ENCODE measurements at regions not wholly inside any gene's neighbourhood (a gene's known extent, or its start where the extent isn't known, plus 50 kb on each side); places are given as distances from the start of the nearest gene placed in this dataset.

GRCh38 chr16:51753467-51754127, 602.5 kb upstream of the SALL1 start:
- intact Hi-C loops (cut with micrococcal nuclease) = no loop called here
- H3K36me3 ChIP-seq = no peaks in the 10 kb centered on the region
- no peak for TF ChIP-seq CTCF (IDR thresholded peaks at IDR 0.05; ENCODE audit: borderline replicate concordance)

GRCh38 chr16:51752438-51752995, 601.4 kb upstream of the SALL1 start:
- H3K9me3 ChIP-seq (replicated peaks) = no peaks in the 10 kb centered on the region
- intact Hi-C loops (cut with micrococcal nuclease) = no loop called here
- DNase-seq = no peak

More at GRCh38 chr16:51753467-51754127, 602.5 kb upstream of the SALL1 start:
- no peaks in the 10 kb centered on the region for H3K9me3 ChIP-seq (replicated peaks)
- no peak overlapping the region for H3K4me3 ChIP-seq
- no peak for DNase-seq
- peaks cover 29% of the 10 kb centered on the region for H3K27me3 ChIP-seq (ENCODE audit: low read depth)
- no peak overlapping the region for H3K27ac ChIP-seq (replicated peaks)
- H3K4me1 ChIP-seq = no peaks in the 10 kb centered on the region

GRCh38 chr16:51747329-51747728, 596.3 kb upstream of the SALL1 start:
- no peak overlapping the region for H3K4me3 ChIP-seq
- H3K4me1 ChIP-seq = no peaks in the 10 kb centered on the region
- no peaks in the 10 kb centered on the region for H3K36me3 ChIP-seq
- TF ChIP-seq CTCF (IDR thresholded peaks at IDR 0.05; ENCODE audit: borderline replicate concordance) = no peak
- intact Hi-C loops (cut with micrococcal nuclease) = no loop called here
- no peak overlapping the region for H3K27ac ChIP-seq (replicated peaks)
- DNase-seq = no peak
- H3K9me3 ChIP-seq (replicated peaks) = peaks cover 21% of the 10 kb centered on the region
- H3K27me3 ChIP-seq (ENCODE audit: low read depth) = peaks cover 5% of the 10 kb centered on the region

More at GRCh38 chr16:51752438-51752995, 601.4 kb upstream of the SALL1 start:
- Histone ChIP-seq H3K27me3 (ENCODE audit: low read depth) (peaks cover 27% of the 10 kb centered on the region), H3K4me1 (no peaks in the 10 kb centered on the region), H3K27ac (replicated peaks) (no peak overlapping the region), H3K36me3 (no peaks in the 10 kb centered on the region), H3K4me3 (no peak overlapping the region)
- TF ChIP-seq CTCF (IDR thresholded peaks at IDR 0.05; ENCODE audit: borderline replicate concordance) = no peak

- no peak for TF ChIP-seq CTCF (IDR thresholded peaks at IDR 0.05; ENCODE audit: borderline replicate concordance)
- H3K9me3 ChIP-seq (replicated peaks) = no peaks in the 10 kb centered on the region
- no peaks in the 10 kb centered on the region for H3K4me1 ChIP-seq
- intact Hi-C loops (cut with micrococcal nuclease) = no loop called here
- DNase-seq = no peak
- H3K4me3 ChIP-seq = no peak overlapping the region
- no peak overlapping the region for H3K27ac ChIP-seq (replicated peaks)
- H3K36me3 ChIP-seq = no peaks in the 10 kb centered on the region
- H3K27me3 ChIP-seq (ENCODE audit: low read depth) = no peaks in the 10 kb centered on the region
Measured at GRCh38 chr16:51734220-51734619, 583.1 kb upstream of the SALL1 start.

- H3K27me3 ChIP-seq (ENCODE audit: low read depth) = no peaks in the 10 kb centered on the region
- H3K4me3 ChIP-seq = no peak overlapping the region
- H3K4me1 ChIP-seq = no peaks in the 10 kb centered on the region
- H3K9me3 ChIP-seq (replicated peaks) = no peaks in the 10 kb centered on the region
- H3K27ac ChIP-seq (replicated peaks) = no peak overlapping the region
- DNase-seq = no peak
- intact Hi-C loops (cut with micrococcal nuclease) = no loop called here
- no peak for TF ChIP-seq CTCF (IDR thresholded peaks at IDR 0.05; ENCODE audit: borderline replicate concordance)
- H3K36me3 ChIP-seq = no peaks in the 10 kb centered on the region
Measured at GRCh38 chr16:51733181-51733580, 582.1 kb upstream of the SALL1 start.

Measured in left ventricle myocardium inferior (tissue), 1 donor.